SK-N-SH treated with all-trans-retinoic acid at 6 μM for 48 hours (cell line): ENCODE measurements at regions not wholly inside any gene's neighbourhood (a gene's known extent, or its start where the extent isn't known, plus 50 kb on each side); places are given as distances from the start of the nearest gene placed in this dataset.

Source experiments
- ARNTL ChIP-seq: fragments of 450-650 bp; formaldehyde crosslinking; IDR thresholded peaks from 2 replicates; pipeline ENCODE4 v1.5.0; 2020; ENCODE audit warnings: low read depth, mild to moderate bottlenecking, moderate library complexity, borderline replicate concordance
- TF ChIP-seq, protein P1 (sequence below): fragments of 250-450 bp; sonication (Bioruptor Pico); IDR thresholded peaks from 2 replicates; pipeline ENCODE4 v1.8.0; 2020; ENCODE audit warnings: mild to moderate bottlenecking, moderate library complexity, borderline replicate concordance
- TF ChIP-seq, protein P2 (sequence below): fragments of 250-450 bp; sonication (Bioruptor Pico); IDR thresholded peaks from 2 replicates; pipeline ENCODE4 v1.8.0; 2021; ENCODE audit warnings: low read depth, mild to moderate bottlenecking, moderate library complexity, borderline replicate concordance

GRCh38 chr2:128379021-128380015, 60.6 kb upstream of the HS6ST1 start:
- TF ChIP-seq, protein P1, sequence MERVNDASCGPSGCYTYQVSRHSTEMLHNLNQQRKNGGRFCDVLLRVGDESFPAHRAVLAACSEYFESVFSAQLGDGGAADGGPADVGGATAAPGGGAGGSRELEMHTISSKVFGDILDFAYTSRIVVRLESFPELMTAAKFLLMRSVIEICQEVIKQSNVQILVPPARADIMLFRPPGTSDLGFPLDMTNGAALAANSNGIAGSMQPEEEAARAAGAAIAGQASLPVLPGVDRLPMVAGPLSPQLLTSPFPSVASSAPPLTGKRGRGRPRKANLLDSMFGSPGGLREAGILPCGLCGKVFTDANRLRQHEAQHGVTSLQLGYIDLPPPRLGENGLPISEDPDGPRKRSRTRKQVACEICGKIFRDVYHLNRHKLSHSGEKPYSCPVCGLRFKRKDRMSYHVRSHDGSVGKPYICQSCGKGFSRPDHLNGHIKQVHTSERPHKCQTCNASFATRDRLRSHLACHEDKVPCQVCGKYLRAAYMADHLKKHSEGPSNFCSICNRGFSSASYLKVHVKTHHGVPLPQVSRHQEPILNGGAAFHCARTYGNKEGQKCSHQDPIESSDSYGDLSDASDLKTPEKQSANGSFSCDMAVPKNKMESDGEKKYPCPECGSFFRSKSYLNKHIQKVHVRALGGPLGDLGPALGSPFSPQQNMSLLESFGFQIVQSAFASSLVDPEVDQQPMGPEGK (CRISPR knock-in tag), result no peak
- TF ChIP-seq, protein P2, sequence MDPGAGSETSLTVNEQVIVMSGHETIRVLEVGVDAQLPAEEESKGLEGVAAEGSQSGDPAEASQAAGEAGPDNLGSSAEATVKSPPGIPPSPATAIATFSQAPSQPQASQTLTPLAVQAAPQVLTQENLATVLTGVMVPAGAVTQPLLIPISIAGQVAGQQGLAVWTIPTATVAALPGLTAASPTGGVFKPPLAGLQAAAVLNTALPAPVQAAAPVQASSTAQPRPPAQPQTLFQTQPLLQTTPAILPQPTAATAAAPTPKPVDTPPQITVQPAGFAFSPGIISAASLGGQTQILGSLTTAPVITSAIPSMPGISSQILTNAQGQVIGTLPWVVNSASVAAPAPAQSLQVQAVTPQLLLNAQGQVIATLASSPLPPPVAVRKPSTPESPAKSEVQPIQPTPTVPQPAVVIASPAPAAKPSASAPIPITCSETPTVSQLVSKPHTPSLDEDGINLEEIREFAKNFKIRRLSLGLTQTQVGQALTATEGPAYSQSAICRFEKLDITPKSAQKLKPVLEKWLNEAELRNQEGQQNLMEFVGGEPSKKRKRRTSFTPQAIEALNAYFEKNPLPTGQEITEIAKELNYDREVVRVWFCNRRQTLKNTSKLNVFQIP (CRISPR knock-in tag), result no peak
- no peak for TF ChIP-seq ARNTL (CRISPR knock-in tag)
